GM12878 (cell line): ENCODE measurements at regions not wholly inside any gene's neighbourhood (a gene's known extent, or its start where the extent isn't known, plus 50 kb on each side); places are given as distances from the start of the nearest gene placed in this dataset.
"Not testable (repeated sequence)": the region's sequence is repeated elsewhere in the genome, so short reads cannot be mapped to it uniquely, and the experiment has no call there.

Experiments used
- ATAC-seq: fragments of 200-7000 bp; cut with Tn5 transposase; 3 replicates; pipeline ENCODE4 v1.9.1; 2020; ENCODE audit warnings: mild to moderate bottlenecking, moderate library complexity
- BruUV-seq: library from RNA; stranded (reverse); fragments of 400-500 nt; replicated peaks from 2 replicates; lab custom pipeline; 2021; lab: Mats Ljungman, UMichigan
- CTCF ChIA-PET: fragments of 300-600 bp; sonication (Branson Sonifier 250); formaldehyde crosslinking; extraction: SDS; loops from one replicate; lab custom pipeline; 2021; ENCODE audit warnings: inconsistent platforms; lab: Yijun Ruan, JAX
- POLR2A ChIA-PET: fragments of 350-600 bp; formaldehyde crosslinking; extraction: SDS; loops from one replicate; lab custom pipeline; 2021; ENCODE audit warnings: inconsistent platforms; lab: Charles Lee
- RAD21 ChIA-PET: fragments of 300-600 bp; sonication (Branson Sonifier 250); formaldehyde crosslinking; loops from one replicate; lab custom pipeline; 2023; ENCODE audit warnings: antibody characterized with exemption; ENCODE audit not compliant: unreplicated experiment; lab: Charles Lee
- SMC1A ChIA-PET: fragments of 300-600 bp; sonication (Branson Sonifier 250); formaldehyde crosslinking; loops from one replicate; lab custom pipeline; 2023; ENCODE audit not compliant: unreplicated experiment, uncharacterized antibody; lab: Charles Lee
- DNase-seq: peaks from one replicate; pipeline ENCODE4 v3.0.0-alpha.2; 2011; ENCODE audit warnings: low read depth, low spot score
- FAIRE-seq: peaks from 3 replicates; lab custom pipeline; 2011; peaks lifted over from hg19 to GRCh38; lab: Jason Lieb, UNC
- H2AFZ ChIP-seq: 2 replicates; pipeline ENCODE4 v1.6.0; 2011; ENCODE audit warnings: low read depth, low read length, control low read depth; ENCODE audit not compliant: control insufficient read depth
- H3K27ac ChIP-seq: 2 replicates; pipeline ENCODE4 v1.5.1; 2011; ENCODE audit warnings: control low read depth; ENCODE audit not compliant: control insufficient read depth, insufficient read depth
- H3K27me3 ChIP-seq, 2 experiments: replicated peaks in 1 of 2; 2 replicates each; pipeline versions ENCODE4 v1.6.0 to v1.6.1; 2011; ENCODE audit warnings: low read length in 1 of 2; ENCODE audit not compliant: control insufficient read depth in 2 of 2, insufficient read depth in 2 of 2
- H3K36me3 ChIP-seq, 2 experiments: 2 replicates each; pipeline ENCODE4 v1.5.1; 2011; ENCODE audit warnings: low read length in 1 of 2; ENCODE audit not compliant: control insufficient read depth in 2 of 2, insufficient read depth in 2 of 2
- H3K4me1 ChIP-seq: 2 replicates; pipeline ENCODE4 v1.6.1; 2011; ENCODE audit warnings: mild to moderate bottlenecking, low read length, moderate library complexity, mixed read lengths; ENCODE audit not compliant: control insufficient read depth, insufficient read depth
- H3K4me2 ChIP-seq: 2 replicates; pipeline ENCODE4 v1.6.0; 2011; ENCODE audit warnings: control low read depth; ENCODE audit not compliant: control insufficient read depth, insufficient read depth
- H3K4me3 ChIP-seq: fragments of 200-600 bp; sonication (generic); 2 replicates; pipeline ENCODE4 v1.5.1; 2016
- H3K79me2 ChIP-seq: 2 replicates; pipeline ENCODE4 v1.6.0; 2011; ENCODE audit warnings: low read length; ENCODE audit not compliant: control insufficient read depth, insufficient read depth
- H3K9ac ChIP-seq: 2 replicates; pipeline ENCODE4 v1.8.0; 2011; ENCODE audit warnings: low read length, control low read depth, mixed read lengths; ENCODE audit not compliant: control insufficient read depth, insufficient read depth
- H3K9me3 ChIP-seq: replicated peaks from 3 replicates; pipeline ENCODE4 v1.5.1; 2011; ENCODE audit warnings: mild to moderate bottlenecking, low read length; ENCODE audit not compliant: control insufficient read depth, insufficient read depth
- H4K20me1 ChIP-seq: 2 replicates; pipeline ENCODE4 v1.6.0; 2011; ENCODE audit not compliant: control insufficient read depth, insufficient read depth
- ASH2L ChIP-seq: fragments of 300-600, 200-600 bp; sonication (generic); IDR thresholded peaks from 2 replicates; pipeline ENCODE4 v1.6.1; 2017; ENCODE audit warnings: low read depth, mild to moderate bottlenecking, borderline replicate concordance
- DPF2 ChIP-seq: fragments of 450-650 bp; IDR thresholded peaks from 2 replicates; pipeline ENCODE4 v1.6.1; 2017; ENCODE audit warnings: mild to moderate bottlenecking
- HDGF ChIP-seq: fragments of 450-650 bp; IDR thresholded peaks from 2 replicates; pipeline ENCODE4 v1.6.1; 2016; ENCODE audit warnings: antibody characterized with exemption
- IKZF1 ChIP-seq: fragments of 450-650 bp; conservative IDR thresholded peaks from 2 replicates; pipeline ENCODE4 v1.6.1; 2017; ENCODE audit warnings: antibody characterized with exemption, mild to moderate bottlenecking
- JUNB ChIP-seq: IDR thresholded peaks from 2 replicates; pipeline ENCODE4 v1.6.1; 2016; ENCODE audit warnings: antibody characterized with exemption, mild to moderate bottlenecking
- JUND ChIP-seq: IDR thresholded peaks from 2 replicates; pipeline ENCODE4 v1.6.1; 2012; ENCODE audit warnings: low read depth, mild to moderate bottlenecking, low read length, improper control_type of control experiment, moderate library complexity
- MXI1 ChIP-seq: fragments of 150-350 bp; IDR thresholded peaks from 2 replicates; pipeline ENCODE4 v1.6.1; 2011; ENCODE audit warnings: low read depth, mild to moderate bottlenecking, inconsistent platforms, low read length, improper control_type of control experiment
- RELA ChIP-seq: fragments of 450-650 bp; IDR thresholded peaks from 2 replicates; pipeline ENCODE4 v1.8.0; 2014; ENCODE audit warnings: borderline replicate concordance; ENCODE audit not compliant: partially characterized antibody
- ZNF384 ChIP-seq: IDR thresholded peaks from 2 replicates; pipeline ENCODE4 v1.6.1; 2012; ENCODE audit warnings: low read depth, mild to moderate bottlenecking, low read length, improper control_type of control experiment, borderline replicate concordance
- WGBS: methylation state at CpG from one replicate; pipeline ENCODE4 v1.1.6; 2016; ENCODE audit warnings: low lambda C conversion rate; ENCODE audit not compliant: insufficient replicate concordance, insufficient coverage; ENCODE audit errors: missing lambda C conversion rate; 5-methylcytosine and 5-hydroxymethylcytosine counted together
- in situ Hi-C: fragments of 300-500 bp; cut with MboI; formaldehyde crosslinking; loops from 9 replicates; pipeline ENCODE4 v1.14.3; 2018; ENCODE audit warnings: mixed read lengths
- intact Hi-C: fragments of 100-400 bp; cut with micrococcal nuclease; formaldehyde crosslinking; loops from one replicate; pipeline ENCODE4 v1.14.2; 2022; ENCODE audit not compliant: unreplicated experiment
- TF ChIP-seq, protein P1 (sequence below): fragments of 450-650 bp; IDR thresholded peaks from 2 replicates; pipeline ENCODE4 v1.6.1; 2017; ENCODE audit warnings: mild to moderate bottlenecking, low read depth, inconsistent platforms; ENCODE audit not compliant: poor library complexity, severe bottlenecking
- TF ChIP-seq, protein P2 (sequence below): IDR thresholded peaks from 2 replicates; pipeline ENCODE4 v1.6.1; 2011; ENCODE audit warnings: low read depth, mild to moderate bottlenecking, low read length, moderate library complexity, borderline replicate concordance; ENCODE audit errors: extremely low read depth

DNA sequence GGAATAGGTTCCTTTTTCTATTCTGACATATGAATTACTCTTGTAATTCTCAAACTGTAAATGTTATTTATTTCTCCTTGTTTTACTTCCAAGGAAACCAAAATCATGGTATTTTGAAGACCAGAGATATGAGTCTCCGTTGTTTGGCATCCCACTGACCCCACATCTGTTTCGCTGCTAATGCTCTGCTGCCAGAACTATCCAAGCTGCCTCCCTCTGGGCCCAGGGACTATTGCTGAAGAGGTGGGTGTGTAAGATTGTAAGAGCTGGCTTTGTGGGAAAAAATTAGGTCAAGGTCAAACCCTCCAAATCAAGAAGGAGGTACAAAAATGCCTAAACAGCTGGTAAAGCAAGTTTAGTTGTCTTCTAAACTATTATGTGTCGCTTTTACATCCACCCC is 129.4 kb upstream of the MYO10 start:
- WGBS = 27% methylated on average over 3 of the region's 3 CpGs
- no TSS peak for BruUV-seq
- H3K4me2 ChIP-seq = no peak overlapping the region
- SMC1A ChIA-PET = no interaction called here
- no peaks in the 10 kb centered on the region for H4K20me1 ChIP-seq
- ATAC-seq (no peak), DNase-seq (no peak), FAIRE-seq (no peak)
- intact Hi-C loops (no loop called here), in situ Hi-C loops (no loop called here)
- H3K4me3 ChIP-seq = no peak overlapping the region
- no peak overlapping the region for H3K27ac ChIP-seq
- no peaks in the 10 kb centered on the region for H3K4me1 ChIP-seq
- POLR2A ChIA-PET = no interaction called here
- RAD21 ChIA-PET = no interaction called here
- CTCF ChIA-PET = no interaction called here
- H3K36me3 ChIP-seq = no peaks in the 10 kb centered on the region
- no peaks in the 10 kb centered on the region for H3K79me2 ChIP-seq
- H2AFZ ChIP-seq = no peak overlapping the region
- H3K9me3 ChIP-seq = no peaks in the 10 kb centered on the region; the same call in 2 of the 3 replicates
- no peak overlapping the region for H3K9ac ChIP-seq
- H3K27me3 ChIP-seq = no peaks in the 10 kb centered on the region
- TF ChIP-seq JUND = no peak
- no peak for TF ChIP-seq JUNB
- TF ChIP-seq, protein P1, sequence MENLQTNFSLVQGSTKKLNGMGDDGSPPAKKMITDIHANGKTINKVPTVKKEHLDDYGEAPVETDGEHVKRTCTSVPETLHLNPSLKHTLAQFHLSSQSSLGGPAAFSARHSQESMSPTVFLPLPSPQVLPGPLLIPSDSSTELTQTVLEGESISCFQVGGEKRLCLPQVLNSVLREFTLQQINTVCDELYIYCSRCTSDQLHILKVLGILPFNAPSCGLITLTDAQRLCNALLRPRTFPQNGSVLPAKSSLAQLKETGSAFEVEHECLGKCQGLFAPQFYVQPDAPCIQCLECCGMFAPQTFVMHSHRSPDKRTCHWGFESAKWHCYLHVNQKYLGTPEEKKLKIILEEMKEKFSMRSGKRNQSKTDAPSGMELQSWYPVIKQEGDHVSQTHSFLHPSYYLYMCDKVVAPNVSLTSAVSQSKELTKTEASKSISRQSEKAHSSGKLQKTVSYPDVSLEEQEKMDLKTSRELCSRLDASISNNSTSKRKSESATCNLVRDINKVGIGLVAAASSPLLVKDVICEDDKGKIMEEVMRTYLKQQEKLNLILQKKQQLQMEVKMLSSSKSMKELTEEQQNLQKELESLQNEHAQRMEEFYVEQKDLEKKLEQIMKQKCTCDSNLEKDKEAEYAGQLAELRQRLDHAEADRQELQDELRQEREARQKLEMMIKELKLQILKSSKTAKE = no peak
- TF ChIP-seq HDGF = no peak
- TF ChIP-seq DPF2 = no peak
- TF ChIP-seq ZNF384 = no peak
- TF ChIP-seq, protein P2, sequence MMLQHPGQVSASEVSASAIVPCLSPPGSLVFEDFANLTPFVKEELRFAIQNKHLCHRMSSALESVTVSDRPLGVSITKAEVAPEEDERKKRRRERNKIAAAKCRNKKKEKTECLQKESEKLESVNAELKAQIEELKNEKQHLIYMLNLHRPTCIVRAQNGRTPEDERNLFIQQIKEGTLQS = no peak
- no peak for TF ChIP-seq ASH2L
- TF ChIP-seq IKZF1 = no peak
- TF ChIP-seq MXI1 = no peak
- TF ChIP-seq RELA = no peak

DNA sequence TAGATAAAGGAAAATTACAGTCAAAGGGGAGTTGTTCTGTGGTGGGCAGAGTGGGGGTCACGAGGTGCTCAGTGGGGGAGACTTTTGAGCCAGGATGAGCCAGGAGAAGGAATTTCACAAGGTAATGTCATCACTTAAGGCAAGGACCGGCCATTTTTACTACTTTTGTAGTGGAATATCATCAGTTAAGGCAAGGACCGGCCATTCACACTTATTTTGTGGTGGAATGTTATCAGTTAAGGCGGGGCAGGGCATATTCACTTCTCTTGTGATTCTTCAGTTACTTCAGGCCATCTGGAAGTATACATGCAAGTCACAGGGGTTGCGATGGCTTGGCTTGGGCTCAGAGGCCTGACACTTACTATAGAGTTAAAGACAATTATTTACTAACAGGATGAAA is 129.9 kb upstream of the MYO10 start:
- WGBS = 38% methylated on average over 5 of the region's 5 CpGs
- RAD21 ChIA-PET, POLR2A ChIA-PET, CTCF ChIA-PET, H3K4me1 ChIP-seq, in situ Hi-C loops, H3K4me3 ChIP-seq, H3K9ac ChIP-seq, H3K36me3 ChIP-seq, H3K79me2 ChIP-seq, SMC1A ChIA-PET, H3K27ac ChIP-seq, H3K4me2 ChIP-seq, DNase-seq, FAIRE-seq, BruUV-seq, H2AFZ ChIP-seq, H4K20me1 ChIP-seq, intact Hi-C loops, ATAC-seq, H3K27me3 ChIP-seq, H3K9me3 ChIP-seq: not testable (repeated sequence)
